Dermis microvascular lymphatic vessel endothelial cell (primary cell): ENCODE measurements at regions not wholly inside any gene's neighbourhood (a gene's known extent, or its start where the extent isn't known, plus 50 kb on each side); places are given as distances from the start of the nearest gene placed in this dataset.

Experiments used
- DNase-seq, 2 donors: peaks; one replicate each; pipeline versions ENCODE4 v3.0.0 to v3.0.0-alpha.2; 2010; ENCODE audit warnings: low read depth in 2 of 2

- DNase-seq, result no peak
These were observed 180.0 kb upstream of the DUSP10 start for GRCh38 chr1:221921936-221922335.

- DNase-seq, result no peak
These were observed 177.9 kb upstream of the DUSP10 start for GRCh38 chr1:221919743-221920142.

- no peak for DNase-seq
These were observed 177.5 kb upstream of the DUSP10 start for GRCh38 chr1:221919341-221919740.

- DNase-seq, result no peak
These were observed 174.3 kb upstream of the DUSP10 start for GRCh38 chr1:221916176-221916575.

DNA sequence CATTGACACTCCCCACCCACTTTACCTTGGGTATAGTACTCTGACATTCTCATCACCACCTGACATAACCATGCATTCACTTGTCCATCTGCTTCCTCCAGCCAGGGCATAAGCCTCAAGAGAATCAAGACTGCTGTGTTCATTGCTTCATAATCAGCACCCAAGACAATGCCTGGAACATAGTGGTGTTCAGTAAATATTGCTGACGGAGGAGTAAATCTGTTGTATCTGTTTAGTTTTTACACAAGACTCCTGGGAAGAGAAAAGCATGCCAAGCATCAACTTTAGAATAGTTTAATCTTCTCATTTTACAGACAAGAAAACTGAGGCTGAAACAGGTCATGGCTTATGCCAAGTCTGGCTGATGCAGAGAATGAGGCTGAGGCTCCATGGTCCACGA lies 173.9 kb upstream of the DUSP10 start:
- DNase-seq, result no peak

- DNase-seq, result no peak
These were observed 171.5 kb upstream of the DUSP10 start for GRCh38 chr1:221913351-221913892.

DNA sequence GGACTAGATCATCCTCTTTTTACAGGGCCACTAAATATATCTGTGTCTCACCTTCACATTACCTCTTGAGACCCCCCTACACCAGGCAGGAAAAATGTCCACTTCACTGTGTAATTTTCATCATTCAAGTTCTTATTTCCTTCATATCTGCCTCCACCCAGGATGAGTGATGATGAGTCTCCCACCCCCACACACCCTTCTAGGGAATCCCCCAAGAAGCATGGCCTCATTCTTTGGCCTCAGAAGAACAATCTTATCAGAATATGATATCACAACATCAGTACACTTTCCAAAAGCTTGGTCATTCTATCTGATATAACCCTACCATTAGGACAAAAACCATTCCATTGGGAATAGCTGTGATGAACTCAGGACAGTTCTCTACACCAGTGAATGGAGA lies 170.3 kb upstream of the DUSP10 start:
- DNase-seq, result no peak

- DNase-seq, result no peak
These were observed 169.8 kb upstream of the DUSP10 start for GRCh38 chr1:221911714-221912113.

- DNase-seq, result no peak
These were observed 168.3 kb upstream of the DUSP10 start for GRCh38 chr1:221910222-221910621.

- DNase-seq, result no peak
These were observed 166.7 kb upstream of the DUSP10 start for GRCh38 chr1:221908573-221908972.

GRCh38 chr1:221907166-221907932 lies 165.5 kb upstream of the DUSP10 start:
- no peak for DNase-seq

DNA sequence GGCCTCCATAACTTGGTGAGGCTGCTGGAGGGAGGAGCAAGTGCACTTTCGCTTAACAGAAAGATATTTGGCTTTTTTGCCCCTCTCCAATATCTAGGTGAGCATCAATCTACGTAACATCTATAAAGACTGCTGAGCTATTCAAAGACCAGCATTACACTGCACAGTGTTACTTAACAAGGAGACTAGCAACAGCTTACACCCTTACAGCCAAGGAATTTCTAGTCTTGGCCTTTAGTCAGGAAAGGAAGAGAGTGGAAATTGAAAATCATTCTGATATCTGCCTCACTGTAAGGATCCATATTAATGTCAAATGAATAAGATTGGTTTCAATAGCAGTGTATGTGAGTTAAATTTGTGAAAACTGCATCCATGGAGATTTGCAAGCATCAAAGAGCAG lies 163.9 kb upstream of the DUSP10 start:
- no peak for DNase-seq

GRCh38 chr1:221904319-221904718 lies 162.4 kb upstream of the DUSP10 start:
- no peak for DNase-seq

DNA sequence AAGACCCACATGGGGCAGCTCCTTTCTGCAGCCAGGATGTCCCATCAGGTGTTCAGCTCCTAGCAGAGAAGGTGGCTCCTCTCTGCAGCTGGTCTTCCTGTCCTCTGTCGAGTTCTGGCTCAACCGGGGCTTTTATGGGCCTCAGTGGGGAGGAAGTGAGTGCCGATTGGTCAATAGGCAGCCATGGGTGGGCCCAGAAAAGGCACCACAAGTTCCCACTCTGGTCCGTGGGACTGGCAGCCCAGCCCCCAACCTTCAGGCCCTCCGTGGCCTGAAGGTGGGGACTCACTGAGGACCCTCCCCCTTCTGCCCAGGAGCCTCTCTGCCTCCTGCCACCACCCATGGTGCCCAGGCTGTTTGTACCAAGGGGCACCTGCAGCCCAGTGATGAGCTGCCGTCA lies 161.7 kb upstream of the DUSP10 start:
- no peak for DNase-seq

DNA sequence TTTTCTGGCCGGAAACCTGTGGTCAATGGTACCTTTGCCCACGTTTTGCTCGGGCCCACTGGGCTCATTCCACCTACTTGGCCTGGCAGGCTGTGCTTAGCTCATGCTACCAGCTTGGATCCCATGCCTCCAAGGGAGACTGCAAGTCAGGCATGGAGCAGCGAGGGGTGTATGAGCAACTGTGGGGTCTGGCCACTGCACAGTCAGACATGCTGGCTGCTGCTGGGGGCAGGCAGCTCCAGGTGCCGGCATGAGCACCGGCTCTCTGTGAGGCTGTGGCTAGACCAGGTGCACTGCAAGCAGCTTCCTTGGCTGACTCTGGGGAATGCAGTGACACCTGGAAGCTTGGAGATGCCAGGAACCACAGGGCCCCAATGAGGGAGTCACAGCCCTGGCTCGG lies 161.1 kb upstream of the DUSP10 start:
- no peak for DNase-seq

GRCh38 chr1:221900678-221901077 lies 158.8 kb upstream of the DUSP10 start:
- no peak for DNase-seq

DNA sequence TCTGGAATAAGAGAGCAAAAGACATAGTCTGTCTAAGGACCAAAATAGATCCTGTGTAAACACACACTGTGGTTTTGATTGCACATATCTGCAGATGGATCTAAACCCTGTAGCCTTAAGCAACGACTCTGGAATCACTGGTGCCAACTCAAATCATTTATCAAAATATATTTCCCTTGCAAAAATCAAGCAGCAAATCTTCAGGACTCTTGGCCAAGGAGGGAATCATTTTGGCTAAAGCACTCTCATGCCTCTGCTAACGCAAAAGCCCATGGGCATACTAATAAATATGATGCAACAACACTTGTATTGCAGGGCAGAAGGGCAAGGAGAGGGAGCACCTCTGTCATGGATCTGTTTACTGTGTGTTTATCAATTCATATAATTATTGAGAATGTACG lies 155.4 kb upstream of the DUSP10 start:
- DNase-seq, result no peak

DNA sequence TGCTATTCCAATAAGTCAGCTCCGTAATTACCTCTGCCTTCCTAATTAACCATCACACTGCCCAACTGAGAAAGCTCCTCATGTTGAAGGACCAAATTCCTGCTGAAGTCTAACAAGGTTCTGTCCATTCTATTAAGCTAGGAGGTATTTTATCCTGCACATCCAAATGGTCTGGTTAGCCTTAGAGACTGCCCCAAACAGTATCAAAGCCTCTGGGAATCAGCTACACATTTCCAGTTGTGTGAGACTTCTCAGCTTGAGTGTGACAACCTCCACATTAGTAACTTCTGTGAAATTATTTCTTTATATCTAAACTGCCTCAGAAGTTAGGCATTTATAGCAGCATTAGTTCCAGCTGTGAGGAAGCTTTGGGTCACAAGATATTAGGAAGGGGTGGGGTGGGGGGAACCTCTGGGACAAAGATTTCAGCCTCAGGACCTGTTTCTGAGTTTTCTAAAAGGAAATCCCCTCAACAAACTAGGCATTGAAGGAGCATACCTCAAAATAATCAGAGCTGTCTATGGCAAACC lies 150.5 kb upstream of the DUSP10 start:
- DNase-seq, result no peak

- DNase-seq, result no peak
These were observed 149.8 kb upstream of the DUSP10 start for GRCh38 chr1:221891708-221892107.

DNA sequence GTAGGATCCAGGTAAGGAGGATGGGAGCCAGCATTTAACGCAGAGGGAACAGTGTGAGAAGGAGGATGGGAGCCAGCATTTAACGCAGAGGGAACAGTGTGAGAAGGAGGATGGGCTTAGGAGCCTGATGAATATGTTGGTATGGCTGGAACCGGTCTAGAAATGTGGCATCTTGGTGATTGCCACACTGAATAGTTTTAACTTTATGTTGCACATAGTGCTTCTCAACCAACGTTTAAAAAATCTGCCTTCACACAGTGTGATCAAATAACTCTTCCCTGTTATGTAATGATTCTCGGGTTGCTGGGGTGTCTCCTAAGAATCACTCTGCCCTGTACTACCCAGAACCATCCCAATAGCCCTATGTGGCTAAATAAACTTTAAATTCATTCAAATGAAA lies 146.9 kb upstream of the DUSP10 start:
- DNase-seq, result no peak

GRCh38 chr1:221888218-221888617 lies 146.3 kb upstream of the DUSP10 start:
- DNase-seq, result no peak

DNA sequence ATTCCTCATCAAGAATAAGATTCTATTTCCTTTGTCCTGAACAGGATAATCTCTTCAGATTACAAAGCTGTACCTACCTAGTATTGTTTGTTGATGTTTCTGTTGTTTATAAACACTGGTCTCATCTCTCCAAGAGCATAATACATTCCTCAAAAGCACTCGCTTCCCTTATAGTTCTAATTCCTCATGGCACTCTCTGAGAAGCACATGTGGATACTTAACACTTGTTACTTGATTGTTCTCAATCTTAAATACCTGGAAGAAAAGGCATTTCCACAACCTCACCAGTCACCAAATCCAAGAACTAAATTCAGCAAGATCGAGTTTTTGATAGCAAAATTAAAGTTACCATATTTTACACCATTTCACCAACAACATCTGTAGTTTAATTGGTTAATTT lies 145.9 kb upstream of the DUSP10 start:
- no peak for DNase-seq

DNA sequence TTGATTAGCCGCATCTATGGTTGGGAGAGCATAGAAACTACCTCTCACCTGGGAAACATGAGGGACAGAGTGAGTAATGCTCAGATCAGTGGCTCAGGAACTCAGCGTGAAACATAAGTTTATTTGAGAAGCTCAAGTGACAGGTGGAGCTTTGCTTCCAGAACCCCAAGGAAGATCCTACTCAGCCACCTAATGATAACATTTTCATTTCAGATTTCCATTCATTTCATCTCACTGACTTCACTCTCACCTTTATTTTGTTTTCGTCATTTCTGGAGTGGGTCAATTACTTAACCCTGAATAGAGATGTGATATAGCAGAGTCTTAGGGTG lies 145.5 kb upstream of the DUSP10 start:
- no peak for DNase-seq
